CD4-positive, alpha-beta T cell treated with Interleukin-10 for 1 hour (primary cell): ENCODE measurements at regions not wholly inside any gene's neighbourhood (a gene's known extent, or its start where the extent isn't known, plus 50 kb on each side); places are given as distances from the start of the nearest gene placed in this dataset.

Source experiments
- DNase-seq: peaks from one replicate; pipeline ENCODE4 v3.0.0-alpha.2; 2020

DNA sequence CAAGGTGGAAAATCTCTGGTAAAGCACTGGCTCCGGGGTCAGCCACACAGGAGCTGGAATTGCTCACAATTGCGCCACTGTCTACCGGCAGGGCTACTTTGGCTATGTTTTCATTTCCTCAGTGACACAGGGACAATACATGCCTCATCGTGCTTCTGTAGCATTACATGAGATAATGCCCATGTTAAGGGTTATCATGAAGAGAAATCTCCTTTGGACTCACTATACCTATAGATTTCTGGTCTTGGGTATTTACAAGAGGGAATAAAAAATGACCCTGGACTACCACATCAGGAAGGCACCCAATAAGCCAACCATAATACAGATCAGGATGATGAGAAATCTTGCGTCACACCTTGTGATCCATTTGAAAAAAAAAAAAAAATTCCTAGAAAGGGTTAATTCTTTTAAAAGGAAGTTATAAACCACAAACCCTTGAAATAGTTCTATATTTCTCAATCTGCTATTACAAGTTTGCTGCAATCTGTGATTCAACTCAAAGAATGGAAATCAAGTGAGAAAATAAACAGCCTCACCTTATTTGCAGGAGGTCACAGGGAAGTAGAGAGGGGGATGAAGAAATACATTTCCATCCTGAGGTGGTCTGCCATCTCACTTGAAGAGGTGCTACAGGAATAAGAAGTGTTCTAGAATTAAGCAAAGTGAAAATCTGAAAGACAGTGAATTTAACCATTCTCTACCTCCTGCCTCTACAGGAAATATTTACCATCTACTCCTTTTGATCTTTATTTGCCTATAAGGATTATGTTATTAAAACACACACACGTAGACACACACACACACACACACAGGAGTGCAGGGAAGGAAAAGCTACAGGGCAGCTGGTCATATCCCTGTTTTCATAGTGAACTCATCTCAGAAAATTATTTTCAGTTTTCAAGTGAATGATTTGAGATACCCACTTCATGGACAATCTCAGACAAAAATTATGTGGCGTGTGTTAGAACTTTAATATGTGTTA is 231.3 kb upstream of the CELF2 start:
- DNase-seq = no peak

DNA sequence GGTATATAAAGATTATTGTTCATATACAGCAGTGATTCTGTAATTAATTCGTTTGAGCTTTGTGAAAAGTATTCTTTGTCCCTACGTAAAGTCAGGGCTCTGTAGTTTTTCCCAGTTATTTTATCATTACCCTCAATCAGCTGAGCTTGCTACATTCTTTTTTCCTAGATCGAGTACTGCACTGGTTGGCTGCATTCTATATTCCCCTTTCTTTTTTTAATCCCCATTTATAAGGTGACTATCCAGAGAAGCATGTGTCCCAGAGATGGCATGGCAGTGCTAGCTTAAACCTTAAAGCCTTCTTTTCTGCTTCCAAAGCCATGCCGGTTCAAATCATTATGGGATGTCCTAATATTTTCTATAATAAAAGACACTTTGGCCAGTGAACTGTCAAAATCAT is 230.1 kb upstream of the CELF2 start:
- no peak for DNase-seq

DNA sequence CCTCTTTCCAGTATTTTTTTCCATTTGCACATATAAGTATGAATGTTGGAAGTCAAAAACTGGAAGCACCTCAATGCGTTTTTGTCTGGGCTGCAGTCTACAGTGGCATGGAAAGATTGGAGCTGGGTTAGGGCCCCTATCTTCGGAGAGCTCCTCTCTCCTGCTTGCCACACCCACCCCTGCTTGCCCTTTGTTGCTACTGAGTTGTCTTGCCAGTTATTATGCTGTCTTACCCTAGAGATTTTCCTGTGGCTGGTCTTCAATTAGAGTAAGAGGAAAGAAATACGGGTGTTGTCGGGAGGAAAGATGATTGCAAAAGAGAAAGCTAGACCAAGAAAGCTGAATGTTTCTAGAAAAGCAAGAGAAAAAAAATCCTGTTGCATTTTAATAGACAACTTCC is 228.9 kb upstream of the CELF2 start:
- no peak for DNase-seq

DNA sequence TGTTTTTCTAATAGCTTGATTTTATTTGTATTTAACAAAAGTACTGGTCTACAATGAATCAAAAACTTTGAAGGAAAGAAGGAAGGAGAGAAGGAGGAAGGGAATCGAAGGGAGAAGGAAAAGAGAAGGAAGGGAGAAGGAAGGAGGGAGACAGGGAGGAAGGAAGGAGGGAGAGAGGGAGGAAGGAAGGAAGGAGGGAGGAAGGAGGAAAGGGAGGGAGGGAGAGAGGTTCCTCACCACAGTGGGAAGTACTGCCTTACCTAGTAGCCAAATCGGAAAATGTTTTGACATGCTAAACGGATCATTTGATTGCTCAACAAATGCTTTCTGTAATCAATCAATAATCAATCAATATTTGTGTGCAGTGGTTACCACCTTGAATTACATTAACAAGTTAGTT is 225.8 kb upstream of the CELF2 start:
- DNase-seq = no peak

DNA sequence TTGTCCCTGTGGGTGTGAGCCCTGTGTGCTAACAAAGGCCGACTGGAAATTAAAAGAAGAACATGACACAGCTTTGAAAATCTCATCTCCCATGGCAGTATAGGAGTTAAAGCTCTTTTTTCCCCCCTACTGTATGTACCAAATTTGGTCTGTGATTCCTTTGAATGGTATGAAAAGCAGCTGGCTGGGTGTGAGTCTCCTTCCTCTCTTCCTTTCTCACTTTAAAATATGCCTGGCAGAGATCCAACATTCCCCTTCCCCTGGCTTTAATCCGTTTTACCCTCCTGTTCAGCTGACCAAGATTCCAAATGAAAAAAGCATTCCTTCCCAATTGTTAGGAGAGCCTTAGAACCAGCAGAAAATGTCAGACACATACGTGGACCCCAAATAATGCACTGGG is 225.0 kb upstream of the CELF2 start:
- no peak for DNase-seq

DNA sequence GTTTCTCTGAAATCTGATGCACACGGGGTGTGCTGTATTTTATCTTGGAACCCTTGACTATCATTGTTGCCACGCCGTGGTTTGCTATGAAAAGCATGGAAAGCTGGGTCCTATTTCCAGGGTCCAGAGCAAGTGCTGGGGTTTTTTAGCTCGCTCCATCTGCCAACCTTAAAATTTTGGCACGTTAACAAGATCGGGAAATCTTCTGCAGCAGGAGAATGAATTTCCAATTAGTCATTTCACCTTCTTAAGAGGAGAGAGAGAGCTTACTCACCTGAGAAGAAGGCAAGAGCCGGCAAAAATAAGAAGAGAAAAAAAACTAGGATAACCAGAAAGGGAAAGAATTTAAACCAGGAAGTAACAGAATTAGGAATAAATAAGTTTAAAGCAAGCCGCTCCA is 223.6 kb upstream of the CELF2 start:
- DNase-seq = no peak

DNA sequence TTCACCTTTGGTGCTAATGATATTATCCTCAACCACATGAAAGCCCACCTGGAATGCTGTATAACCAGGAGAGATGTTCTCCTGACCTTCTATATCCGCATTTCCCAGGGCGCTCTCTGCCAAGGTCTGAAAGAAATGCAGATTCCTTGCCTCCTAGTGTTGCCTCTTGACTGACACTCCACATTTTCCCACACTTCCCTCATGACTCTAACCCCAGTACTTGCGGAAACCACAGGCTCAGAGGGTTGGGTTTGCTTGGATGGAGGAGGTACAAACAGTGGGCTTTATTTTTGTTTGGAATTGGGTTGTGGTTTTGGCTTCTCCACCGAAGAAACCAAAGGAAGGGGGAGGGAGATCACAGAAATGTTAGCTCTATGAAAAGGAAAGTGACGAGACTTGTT is 222.9 kb upstream of the CELF2 start:
- no peak for DNase-seq

DNA sequence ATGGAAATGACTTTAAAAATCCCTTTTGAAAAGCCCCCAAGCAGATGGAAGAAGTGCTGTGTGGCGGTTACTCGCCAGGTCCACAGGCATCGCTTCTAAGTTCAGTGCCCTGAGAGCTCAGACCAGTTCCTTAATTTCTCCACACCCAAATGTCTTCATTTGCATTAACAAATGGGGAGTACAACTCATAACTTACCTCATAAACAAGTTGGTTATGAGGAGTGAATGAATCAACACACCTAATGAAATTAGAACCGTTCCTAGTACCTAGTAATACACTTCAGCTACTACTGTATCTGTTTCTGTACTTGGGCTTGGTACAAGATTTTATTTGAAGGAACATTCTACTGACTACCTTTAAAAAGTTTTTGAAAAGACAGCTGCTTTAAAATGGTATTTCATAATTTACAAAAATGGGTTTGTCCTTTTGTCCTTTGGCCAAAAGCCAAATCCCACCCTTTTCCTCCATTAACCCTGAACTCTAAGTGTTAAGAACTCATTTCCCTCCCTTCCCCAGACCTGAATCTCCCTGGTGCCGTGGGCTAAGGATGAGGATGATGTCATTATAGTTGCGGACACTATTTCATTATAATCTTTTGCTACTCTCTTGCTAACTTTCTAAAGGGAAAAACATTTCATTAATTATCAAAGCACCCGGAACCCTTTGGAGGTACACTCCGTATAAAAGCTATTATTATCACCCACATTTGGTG is 221.5 kb upstream of the CELF2 start:
- no peak for DNase-seq

DNA sequence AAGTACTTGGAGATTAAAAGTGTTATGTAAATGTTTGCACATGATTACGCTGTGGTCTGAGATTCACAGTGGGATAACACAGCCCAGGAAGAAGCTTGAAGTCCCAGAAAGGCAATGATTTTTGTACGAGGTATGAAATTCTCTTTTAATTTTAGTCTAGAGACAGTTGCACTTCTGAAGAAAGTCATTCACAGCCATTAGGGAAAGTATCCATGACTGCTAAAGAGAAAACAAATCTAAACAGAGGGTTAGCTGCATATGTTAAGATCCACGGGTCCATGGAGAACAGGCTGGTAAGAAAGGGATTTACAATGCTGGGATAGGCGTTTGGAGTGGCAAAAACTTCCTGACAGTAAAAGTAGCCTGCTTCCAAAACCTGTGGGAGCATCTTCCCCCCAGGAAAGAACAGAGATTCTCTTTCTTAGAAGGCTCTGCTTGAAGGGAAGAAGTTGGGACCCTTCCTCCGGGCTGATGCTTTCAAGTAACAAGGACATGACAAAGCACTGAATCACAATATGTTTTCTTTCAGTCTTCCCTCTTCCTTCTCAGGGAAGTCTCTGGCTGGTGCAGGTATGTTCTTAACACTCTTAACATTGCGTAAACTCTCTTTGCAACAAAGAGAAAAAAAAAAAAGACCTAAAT is 220.8 kb upstream of the CELF2 start:
- DNase-seq = no peak

DNA sequence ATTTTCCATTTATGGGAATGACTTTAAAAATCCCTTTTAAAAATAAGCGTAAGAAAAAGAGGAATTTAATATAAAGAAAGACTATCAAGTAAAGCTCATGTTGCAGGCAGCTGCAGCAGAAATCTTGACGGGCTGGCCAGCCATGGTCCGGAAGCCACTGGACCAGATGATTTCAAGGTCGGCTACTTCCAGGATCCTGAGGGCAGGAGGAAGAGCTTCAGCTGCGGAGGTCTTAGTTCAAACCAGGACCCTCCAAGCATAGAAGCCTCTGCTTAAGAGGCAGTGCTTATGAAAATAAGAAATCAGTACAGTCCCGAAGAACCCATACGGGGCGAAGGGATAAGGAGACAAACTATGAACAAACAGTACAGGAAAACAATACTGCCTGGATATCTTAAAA is 220.2 kb upstream of the CELF2 start:
- DNase-seq = no peak

DNA sequence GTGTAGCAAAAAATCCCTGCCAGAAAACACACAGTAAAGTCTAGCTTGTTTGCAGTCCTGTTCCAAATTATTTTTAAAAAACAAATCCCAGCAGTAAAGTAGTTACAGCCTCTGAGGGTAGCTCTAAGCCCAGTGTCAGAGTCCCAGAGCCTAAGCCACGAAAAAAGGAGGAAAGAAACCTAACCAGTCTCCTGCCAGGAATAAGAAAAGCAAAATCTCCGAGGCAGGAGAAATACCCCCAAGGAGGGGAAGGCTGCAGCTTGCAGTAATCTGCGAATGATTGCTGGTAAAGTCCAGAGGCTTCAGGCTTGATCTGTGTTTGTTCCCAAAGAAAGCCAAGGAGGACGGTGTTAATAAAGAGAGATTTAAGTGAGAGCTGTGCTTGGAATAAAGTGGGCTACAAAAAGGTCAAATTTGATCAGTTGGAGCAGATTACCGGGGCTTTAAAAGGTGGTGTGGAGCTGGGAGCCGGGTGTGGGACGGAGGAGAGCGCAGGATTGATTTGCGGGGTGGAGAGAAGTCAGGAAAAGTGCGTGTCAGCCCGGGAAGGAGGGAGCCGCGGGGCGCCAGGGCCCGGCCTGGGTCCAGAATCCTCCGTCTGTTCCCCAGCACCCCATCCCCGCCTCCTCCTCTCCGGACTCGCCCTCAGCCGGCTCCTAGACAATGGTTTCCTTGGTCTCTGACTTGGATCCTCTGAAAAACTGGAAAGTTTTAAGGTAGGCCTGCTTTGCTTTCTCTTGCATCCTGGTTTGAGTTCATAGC is 219.4 kb upstream of the CELF2 start:
- DNase-seq = no peak

DNA sequence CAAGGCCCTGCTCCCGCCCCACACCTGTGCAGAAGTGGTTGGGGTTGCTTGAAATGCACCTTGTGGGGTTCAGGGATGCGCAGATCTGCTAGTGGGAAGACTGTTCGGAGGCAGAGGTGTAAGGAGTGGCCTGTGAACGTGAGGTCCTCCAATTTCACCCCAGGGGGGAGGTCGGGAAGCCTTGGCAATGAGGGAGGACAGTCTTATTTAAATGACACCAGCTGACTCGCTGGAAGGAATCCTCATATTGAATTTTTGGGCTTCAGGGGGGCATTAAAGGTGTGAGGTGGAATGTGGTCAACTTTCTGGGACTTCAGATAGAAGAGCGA is 218.8 kb upstream of the CELF2 start:
- no peak for DNase-seq

DNA sequence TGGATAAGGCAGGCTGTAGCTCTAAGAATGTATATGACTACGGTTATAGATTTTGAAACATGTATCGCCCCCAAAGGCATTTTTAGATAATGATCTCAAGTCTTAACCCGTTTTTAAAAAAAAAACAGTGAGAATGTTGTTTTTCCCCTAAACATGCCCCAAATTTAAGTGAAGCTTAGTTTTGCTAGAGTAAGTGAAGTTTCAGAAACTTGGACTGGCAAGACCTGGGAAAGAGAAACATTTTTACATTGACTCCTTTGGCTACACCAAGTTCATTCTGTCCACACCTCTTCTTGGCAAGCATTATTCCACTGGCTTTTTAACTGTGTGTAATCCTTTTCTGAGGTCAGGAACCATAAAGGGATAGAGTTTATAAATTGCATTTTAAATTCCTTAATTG is 216.7 kb upstream of the CELF2 start:
- no peak for DNase-seq

DNA sequence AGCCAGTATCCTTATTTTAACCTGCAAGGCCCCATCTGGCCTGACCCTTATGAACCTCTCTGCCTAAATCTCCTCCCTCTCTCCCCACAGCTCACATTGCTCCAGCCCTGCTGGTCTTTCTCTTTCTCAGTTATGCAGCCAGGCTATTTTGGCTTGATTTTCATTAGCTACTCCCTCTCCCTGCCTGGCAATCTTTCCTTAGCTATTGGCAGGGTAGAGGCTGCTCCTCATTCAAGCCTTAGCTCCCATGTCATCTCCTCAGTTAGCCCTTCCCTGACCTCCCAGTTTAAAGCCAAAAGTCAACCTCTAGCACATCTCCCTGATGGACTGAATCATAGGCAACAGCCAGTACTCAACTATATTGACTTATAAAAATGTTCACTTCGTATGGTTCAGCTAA is 214.4 kb upstream of the CELF2 start:
- DNase-seq = no peak

DNA sequence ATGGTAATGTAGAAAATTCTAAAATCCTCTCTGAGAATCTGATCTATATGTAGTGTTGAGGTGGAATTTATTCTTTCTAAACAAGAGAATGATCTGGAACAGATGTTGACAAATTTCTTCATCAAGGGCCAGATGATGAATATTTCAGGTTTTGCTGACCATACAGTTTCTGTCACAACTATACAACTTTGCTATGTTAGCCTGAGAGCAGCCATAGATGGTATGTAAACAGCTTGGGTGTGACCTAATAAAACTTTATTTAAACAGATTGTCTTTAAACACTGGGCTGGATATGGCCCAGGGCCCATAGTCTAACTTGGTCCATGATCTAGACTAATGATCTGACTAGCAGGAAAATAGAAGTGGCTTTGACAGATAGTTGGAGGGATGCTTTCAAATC is 213.6 kb upstream of the CELF2 start:
- no peak for DNase-seq

DNA sequence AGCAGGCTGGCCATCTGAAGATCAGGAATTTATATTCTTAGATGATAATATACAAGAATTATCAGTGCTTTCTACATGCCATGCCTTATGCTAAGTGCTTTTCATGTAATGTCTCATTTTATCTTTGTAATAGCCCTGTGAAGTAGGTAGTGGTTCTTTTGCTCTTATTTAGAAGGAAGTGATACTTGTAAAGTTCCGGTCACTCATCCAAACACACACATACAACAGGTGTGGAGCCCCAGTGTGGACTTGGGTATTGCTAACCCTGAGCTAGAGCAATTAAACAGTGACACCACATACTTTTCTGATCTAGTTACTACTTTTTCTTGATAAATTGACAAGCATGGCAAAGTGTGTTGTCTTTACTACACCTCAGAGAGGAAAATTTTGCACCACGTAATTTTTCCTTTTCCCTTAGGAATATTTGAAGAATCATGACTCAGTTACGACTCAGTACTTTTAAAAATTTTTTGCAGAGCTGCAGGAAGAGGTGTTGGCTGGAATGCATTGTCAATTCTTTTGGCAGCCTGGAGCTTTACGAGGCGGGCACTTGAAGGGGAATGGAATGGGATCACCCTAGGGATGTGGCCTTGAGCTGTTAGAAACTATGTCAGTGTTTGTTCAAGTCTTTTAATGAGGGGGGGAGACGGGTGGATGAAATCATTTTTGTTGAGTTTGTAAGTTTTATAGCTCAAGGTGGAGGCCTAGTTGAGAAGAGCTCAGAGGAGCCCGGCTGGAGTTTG is 212.5 kb upstream of the CELF2 start:
- no peak for DNase-seq

DNA sequence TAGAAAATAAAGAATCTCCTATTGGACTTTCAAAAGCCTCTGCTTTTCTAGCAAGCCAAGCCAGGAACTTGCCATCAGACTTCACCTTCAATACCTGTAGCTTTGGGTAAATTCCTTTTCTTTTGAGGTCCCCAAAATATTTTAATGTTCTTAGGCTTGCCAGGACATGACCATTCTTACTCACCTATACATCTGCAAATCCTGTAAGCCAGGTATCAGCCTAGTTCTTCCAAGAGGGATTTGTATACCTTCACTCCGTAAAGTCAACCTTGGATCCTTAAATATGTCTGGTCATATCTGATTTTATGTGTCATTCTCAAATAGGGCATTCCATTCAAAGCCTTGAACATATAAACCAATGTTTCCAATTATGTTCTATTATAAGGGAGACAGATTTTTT is 210.6 kb upstream of the CELF2 start:
- DNase-seq = no peak

DNA sequence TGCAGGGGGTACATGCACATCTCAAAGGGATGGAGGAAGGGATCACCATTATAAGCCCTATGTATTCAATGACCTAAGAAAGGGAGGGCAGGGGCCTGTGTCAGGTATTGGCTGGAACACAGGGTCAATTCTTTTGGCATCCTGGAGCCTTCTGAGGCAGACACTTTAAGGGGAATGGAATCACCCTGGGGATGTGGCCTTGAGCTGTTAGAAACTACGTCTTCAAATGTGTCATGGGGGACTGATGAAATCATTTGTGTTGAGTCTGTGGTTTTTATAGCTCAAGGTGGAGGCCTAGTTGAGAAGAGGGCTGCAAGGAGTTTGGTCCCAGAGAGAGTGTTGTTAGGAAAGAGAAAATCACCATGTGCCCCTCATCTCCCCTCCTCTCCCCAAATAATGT is 206.1 kb upstream of the CELF2 start:
- no peak for DNase-seq

DNA sequence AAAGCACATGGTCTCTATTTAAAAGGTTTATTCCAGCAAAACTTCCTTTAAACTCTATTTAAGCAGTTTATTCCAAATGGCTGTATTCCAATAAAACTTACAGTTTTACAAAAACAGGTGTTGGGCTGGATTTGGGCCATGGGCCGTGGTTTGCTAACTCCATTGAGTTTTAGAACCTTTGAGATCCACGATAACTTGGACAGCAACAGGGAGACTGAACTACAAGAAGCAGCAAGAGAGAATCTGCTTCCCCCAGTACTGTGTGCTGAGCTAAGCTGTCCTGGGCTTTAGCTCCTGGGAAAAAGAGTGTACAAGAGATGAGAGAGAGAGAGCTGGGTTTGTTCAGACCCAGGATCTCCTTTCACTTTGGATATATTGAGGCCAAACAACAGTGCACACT is 204.0 kb upstream of the CELF2 start:
- no peak for DNase-seq

DNA sequence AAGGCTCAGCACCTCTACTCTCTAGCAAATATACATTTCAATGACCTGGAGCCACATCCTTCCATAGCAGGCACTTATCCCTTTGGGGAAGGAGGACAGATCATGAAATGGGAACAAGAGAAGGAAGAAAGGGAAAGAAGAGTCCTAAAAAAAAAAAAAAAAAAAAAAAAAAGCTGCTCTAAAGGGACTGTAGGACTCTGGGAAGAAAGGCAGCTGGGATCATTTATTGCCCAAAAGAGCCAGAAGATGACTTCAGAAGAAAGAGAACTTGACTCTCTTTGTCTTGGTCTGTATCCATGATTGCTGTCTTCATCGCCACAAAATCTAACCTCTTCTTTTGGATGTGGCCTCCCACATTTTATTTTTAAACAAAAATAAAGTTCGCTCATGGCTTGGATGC is 203.6 kb upstream of the CELF2 start:
- DNase-seq = no peak

DNA sequence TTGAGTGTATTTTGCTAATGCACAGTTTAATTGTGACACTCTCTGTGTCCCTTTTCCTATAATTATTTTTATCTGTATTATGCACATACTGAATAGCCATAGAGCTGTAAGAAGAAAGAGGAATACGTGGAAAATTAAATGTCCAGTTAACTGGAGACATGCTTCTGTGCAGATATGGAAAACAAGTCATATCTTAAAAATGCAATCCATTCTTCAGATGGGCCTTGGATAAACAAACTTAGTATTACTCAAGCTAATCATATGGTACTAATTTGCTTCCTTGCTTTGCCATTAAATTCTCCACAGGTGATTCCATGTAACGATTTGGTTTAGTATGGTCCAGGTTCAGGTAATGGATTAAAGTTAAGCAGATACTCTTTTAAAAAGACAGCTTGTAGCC is 201.2 kb upstream of the CELF2 start:
- no peak for DNase-seq

DNA sequence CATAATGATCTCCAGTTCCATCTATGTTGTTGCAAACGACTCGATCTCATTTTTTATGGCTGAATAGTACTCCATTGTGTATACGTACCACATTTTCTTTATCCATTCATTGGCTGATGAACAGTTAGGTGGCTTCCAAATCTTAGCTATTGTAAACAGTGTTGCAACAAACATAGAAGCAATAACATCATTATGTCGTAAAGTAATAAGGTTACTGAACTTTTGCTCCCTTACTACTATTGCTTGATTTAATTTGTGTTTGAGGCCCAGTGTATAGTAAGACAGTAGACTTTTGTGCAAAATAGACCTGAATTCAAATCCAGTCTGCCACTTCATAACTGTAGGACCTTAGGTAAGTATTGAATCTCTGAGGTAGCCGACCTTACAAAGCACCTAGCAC is 200.1 kb upstream of the CELF2 start:
- DNase-seq = no peak

DNA sequence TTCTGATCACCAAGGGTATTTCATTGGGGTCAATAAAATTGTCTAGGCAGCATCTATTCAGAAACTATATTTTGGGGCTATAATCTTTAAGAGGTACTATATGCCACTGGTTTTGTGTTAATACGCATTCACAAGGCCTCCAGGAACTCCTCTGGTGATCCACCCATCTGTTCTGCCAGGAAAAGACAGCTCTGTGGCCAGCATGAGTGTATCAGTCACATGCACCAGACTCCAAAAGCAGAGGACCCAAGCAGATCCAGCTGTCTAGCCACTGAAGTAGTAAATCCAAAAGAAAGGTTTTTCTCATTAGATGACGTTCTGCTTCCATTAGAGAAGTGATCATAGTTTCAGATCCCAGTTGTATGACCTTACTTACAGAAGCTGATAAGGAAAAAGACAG is 199.6 kb upstream of the CELF2 start:
- DNase-seq = no peak
